Ishikawa (cell line): ENCODE measurements at regions not wholly inside any gene's neighbourhood (a gene's known extent, or its start where the extent isn't known, plus 50 kb on each side); places are given as distances from the start of the nearest gene placed in this dataset.

Experiments used
- CEBPB ChIP-seq: IDR thresholded peaks from 2 replicates; pipeline ENCODE4 v1.6.1; 2012
- CREB1 ChIP-seq: IDR thresholded peaks from 2 replicates; pipeline ENCODE4 v1.6.1; 2012; ENCODE audit warnings: low read depth
- EGR1 ChIP-seq: IDR thresholded peaks from 2 replicates; pipeline ENCODE4 v1.6.1; 2012
- EP300 ChIP-seq: IDR thresholded peaks from 2 replicates; pipeline ENCODE4 v1.6.1; 2012; ENCODE audit warnings: borderline replicate concordance
- FOXM1 ChIP-seq: IDR thresholded peaks from 2 replicates; pipeline ENCODE4 v1.6.1; 2012; ENCODE audit warnings: low read depth, borderline replicate concordance
- NFIC ChIP-seq: IDR thresholded peaks from 2 replicates; pipeline ENCODE4 v1.6.1; 2012
- RAD21 ChIP-seq: IDR thresholded peaks from 2 replicates; pipeline ENCODE4 v1.6.1; 2012; ENCODE audit warnings: low read depth
- TAF1 ChIP-seq: IDR thresholded peaks from 2 replicates; pipeline ENCODE4 v1.6.1; 2012; ENCODE audit warnings: low read depth, mild to moderate bottlenecking
- TCF12 ChIP-seq: IDR thresholded peaks from 2 replicates; pipeline ENCODE4 v1.6.1; 2012; ENCODE audit warnings: low read depth
- TEAD4 ChIP-seq: IDR thresholded peaks from 2 replicates; pipeline ENCODE4 v1.6.1; 2012
- YY1 ChIP-seq: IDR thresholded peaks from 2 replicates; pipeline ENCODE4 v1.6.1; 2012; ENCODE audit warnings: low read depth
- ZBTB7A ChIP-seq: IDR thresholded peaks from 2 replicates; pipeline ENCODE4 v1.6.1; 2012; ENCODE audit warnings: low read depth
- TF ChIP-seq, protein P1 (sequence below): IDR thresholded peaks from 2 replicates; pipeline ENCODE4 v1.6.1; 2012
- TF ChIP-seq, protein P2 (sequence below): IDR thresholded peaks from 2 replicates; pipeline ENCODE4 v1.6.1; 2012; ENCODE audit warnings: low read depth, mild to moderate bottlenecking
- TF ChIP-seq, protein P3 (sequence below): IDR thresholded peaks from 2 replicates; pipeline ENCODE4 v1.6.1; 2012

DNA sequence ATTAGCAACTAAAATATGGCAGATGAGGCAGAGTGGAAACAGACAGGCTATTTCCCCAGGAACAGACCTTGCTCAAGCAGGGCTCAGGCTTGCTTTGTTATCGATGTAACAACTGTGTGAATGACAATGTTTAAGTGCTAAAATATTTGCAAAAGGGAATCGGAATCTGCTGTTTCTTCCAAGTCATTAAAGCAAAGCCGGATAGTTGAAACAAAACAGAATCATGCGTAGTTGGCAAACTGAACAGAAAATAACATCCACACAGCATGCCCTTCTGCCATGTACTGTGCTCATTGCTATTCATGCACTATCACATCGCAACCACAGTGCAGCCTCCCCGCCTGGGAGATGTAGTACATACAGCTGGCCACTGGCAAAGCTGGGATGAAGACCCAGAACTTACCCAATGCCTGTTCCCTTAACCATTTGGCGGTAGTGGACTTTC lies 799.1 kb downstream of the DIAPH3 start:
- TF ChIP-seq, protein P1, sequence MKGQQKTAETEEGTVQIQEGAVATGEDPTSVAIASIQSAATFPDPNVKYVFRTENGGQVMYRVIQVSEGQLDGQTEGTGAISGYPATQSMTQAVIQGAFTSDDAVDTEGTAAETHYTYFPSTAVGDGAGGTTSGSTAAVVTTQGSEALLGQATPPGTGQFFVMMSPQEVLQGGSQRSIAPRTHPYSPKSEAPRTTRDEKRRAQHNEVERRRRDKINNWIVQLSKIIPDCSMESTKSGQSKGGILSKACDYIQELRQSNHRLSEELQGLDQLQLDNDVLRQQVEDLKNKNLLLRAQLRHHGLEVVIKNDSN: no peak

DNA sequence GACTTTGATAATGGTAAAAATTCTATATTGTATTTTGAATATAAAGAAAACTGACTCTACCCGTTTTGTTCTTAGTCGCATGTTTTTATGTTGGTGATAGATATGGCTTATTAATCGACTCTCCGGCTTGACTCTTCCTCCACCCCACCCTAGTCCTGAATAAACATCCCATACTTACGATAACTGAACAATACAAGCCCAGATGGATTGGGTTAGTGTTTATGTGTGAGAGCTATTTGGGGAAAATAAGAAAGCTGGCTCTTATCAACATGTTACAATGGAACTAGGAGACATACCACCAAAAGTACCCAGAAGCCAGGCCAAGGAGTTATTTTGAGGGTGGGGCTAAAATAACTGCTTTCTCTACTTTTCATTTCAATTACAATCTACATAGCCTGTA lies 796.3 kb downstream of the DIAPH3 start:
- no peak for TF ChIP-seq NFIC
- TF ChIP-seq TCF12: no peak
- TF ChIP-seq CREB1: no peak
- TF ChIP-seq RAD21: no peak
- no peak for TF ChIP-seq EP300
- no peak for TF ChIP-seq CEBPB
- TF ChIP-seq TAF1: no peak
- TF ChIP-seq, protein P1: no peak
- no peak for TF ChIP-seq EGR1
- TF ChIP-seq, protein P2, sequence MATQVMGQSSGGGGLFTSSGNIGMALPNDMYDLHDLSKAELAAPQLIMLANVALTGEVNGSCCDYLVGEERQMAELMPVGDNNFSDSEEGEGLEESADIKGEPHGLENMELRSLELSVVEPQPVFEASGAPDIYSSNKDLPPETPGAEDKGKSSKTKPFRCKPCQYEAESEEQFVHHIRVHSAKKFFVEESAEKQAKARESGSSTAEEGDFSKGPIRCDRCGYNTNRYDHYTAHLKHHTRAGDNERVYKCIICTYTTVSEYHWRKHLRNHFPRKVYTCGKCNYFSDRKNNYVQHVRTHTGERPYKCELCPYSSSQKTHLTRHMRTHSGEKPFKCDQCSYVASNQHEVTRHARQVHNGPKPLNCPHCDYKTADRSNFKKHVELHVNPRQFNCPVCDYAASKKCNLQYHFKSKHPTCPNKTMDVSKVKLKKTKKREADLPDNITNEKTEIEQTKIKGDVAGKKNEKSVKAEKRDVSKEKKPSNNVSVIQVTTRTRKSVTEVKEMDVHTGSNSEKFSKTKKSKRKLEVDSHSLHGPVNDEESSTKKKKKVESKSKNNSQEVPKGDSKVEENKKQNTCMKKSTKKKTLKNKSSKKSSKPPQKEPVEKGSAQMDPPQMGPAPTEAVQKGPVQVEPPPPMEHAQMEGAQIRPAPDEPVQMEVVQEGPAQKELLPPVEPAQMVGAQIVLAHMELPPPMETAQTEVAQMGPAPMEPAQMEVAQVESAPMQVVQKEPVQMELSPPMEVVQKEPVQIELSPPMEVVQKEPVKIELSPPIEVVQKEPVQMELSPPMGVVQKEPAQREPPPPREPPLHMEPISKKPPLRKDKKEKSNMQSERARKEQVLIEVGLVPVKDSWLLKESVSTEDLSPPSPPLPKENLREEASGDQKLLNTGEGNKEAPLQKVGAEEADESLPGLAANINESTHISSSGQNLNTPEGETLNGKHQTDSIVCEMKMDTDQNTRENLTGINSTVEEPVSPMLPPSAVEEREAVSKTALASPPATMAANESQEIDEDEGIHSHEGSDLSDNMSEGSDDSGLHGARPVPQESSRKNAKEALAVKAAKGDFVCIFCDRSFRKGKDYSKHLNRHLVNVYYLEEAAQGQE: no peak
- TF ChIP-seq, protein P3, sequence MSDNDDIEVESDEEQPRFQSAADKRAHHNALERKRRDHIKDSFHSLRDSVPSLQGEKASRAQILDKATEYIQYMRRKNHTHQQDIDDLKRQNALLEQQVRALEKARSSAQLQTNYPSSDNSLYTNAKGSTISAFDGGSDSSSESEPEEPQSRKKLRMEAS: no peak
- TF ChIP-seq FOXM1: no peak
- TF ChIP-seq ZBTB7A: no peak
- TF ChIP-seq TEAD4: no peak
- TF ChIP-seq YY1: no peak

DNA sequence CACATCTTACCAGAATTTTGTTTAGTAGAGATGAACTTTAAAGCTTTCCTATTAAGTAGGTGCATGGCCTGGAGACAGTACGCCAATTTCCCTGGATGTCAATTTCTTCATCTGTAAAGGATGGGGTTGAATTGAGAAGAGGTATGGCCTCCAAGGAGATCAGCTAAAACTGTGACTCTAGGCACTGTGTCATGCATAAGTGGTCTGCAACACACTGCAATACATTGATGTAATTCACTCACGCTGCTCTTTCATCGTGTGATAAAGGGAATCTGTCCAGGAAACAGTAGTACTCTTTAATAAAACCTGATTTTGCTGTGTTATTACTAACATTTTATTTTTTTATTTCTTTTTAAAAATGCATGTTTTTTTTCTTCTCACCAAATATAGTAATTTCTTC lies 795.8 kb downstream of the DIAPH3 start:
- no peak for TF ChIP-seq CEBPB
- TF ChIP-seq, protein P3: no peak
- TF ChIP-seq YY1: no peak
- TF ChIP-seq CREB1: no peak
- TF ChIP-seq, protein P1: no peak
- TF ChIP-seq RAD21: no peak
- no peak for TF ChIP-seq TEAD4
- no peak for TF ChIP-seq FOXM1
- no peak for TF ChIP-seq EGR1

DNA sequence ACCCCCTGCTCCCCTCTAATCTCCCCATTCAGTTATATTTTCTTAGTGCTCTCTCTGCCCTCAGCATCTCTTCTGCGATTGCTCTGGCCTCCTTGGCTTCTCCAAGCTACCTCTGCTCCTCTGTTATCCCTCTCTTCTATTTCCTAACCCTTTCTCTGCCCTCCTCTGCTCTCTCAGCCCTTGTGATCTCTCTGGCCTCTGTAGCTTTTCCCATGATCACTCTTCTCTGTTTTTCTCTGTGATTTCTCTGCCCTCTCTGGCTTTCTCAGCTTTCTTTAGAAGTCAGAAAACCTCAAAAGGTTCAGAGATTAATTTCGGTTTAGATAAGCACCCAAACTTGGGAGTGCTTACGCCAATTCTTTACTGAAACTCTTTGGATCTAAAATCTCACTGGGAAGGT lies 795.0 kb downstream of the DIAPH3 start:
- TF ChIP-seq FOXM1: no peak
- TF ChIP-seq YY1: no peak
- TF ChIP-seq EP300: no peak
- TF ChIP-seq, protein P2: no peak
- no peak for TF ChIP-seq CREB1
- TF ChIP-seq TAF1: no peak
- TF ChIP-seq, protein P1: no peak
- TF ChIP-seq TCF12: no peak
- no peak for TF ChIP-seq TEAD4

DNA sequence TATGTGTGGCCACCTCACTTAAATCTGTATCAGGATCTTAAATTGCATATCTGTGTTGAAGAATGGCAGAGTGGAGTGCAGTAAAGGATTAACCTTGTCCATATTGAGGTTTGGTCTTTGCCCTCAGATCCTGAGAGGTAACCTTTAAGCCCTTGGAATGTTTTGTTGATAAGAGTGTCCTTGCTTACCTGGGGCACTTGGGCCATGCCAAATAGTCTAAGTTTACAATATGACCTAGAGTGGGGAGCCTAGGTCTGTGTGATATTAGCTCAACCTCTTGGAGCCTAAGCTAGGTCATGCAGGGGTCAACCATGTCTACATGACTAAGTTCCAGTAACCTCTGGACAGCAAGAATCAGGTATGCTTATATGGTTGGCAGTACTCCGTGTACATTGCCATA lies 792.5 kb downstream of the DIAPH3 start:
- no peak for TF ChIP-seq YY1
- TF ChIP-seq CEBPB: no peak
- no peak for TF ChIP-seq TCF12
- no peak for TF ChIP-seq RAD21
- TF ChIP-seq EP300: no peak

DNA sequence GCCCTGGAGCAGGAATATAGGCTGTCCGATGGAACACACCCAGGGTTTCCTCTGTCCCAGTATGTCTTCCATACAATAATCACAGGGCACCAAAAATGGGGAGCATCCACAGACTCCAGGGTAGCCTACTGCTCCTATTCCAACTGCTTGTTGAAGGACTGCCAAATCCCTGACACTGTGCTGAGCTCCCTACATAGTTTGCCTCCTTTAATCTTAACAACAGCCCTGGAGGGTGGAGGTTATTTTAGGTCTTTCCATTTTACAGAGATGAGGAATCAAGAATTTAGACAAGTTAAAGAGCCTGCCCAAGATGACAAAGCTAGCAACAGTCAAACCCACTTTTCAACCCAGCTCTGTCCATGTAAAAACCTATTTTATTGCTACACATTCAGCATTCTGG lies 790.4 kb downstream of the DIAPH3 start:
- TF ChIP-seq EP300: no peak
- TF ChIP-seq TCF12: no peak
- TF ChIP-seq, protein P3: no peak
- no peak for TF ChIP-seq TEAD4
- TF ChIP-seq, protein P1: no peak
- TF ChIP-seq YY1: no peak
- TF ChIP-seq, protein P2: no peak
